ENCODE measurements at regions not wholly inside any gene's neighbourhood (a gene's known extent, or its start where the extent isn't known, plus 50 kb on each side); places are given as distances from the start of the nearest gene placed in this dataset.

DNA sequence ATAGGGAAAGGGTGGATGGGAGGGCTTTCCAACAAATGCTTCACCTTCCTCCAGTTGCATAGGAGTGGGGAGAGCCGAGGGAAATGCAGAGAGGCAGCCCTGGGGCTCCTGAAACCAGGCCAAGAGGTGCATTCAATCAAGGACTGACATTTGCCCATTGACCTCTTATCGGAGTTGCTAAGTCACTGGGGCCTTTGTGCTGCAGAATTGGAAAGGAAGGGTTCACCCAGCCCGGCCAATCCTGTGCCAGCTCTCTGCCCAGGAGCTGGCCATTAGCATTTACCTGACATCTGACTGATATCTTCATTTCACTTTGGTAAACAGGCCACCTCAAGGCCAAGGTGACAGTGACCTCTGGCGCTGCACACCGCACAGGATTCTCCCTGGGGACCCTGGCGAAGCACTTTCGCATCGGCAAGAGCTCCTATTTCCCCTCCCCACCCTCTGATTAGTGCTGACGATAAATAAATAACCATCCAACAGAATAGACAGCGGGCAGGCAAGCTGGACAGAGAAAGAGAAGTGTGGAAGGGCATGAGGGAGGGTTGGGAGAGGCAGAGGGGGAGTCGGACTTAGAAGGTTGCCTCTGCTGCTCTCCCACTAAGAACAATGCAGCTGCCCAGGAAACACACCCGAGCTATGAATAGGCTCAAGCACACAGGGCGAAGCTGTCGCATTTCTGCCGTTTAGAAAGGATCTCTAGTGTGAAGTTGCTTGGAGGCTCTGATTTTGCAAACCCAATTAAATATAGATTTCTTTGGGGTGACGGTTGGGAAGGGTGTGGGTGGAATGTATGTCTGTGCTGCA, 57.0 kb upstream of the BOD1 start:
- TF ChIP-seq GATA2 (IDR thresholded peaks at IDR 0.05; ENCODE audit: low read depth, low read length) (no peak), GATA3 (IDR thresholded peaks at IDR 0.05; ENCODE audit: low read depth, low read length) (no peak)
